A172 (cell line): ENCODE measurements at regions not wholly inside any gene's neighbourhood (a gene's known extent, or its start where the extent isn't known, plus 50 kb on each side); places are given as distances from the start of the nearest gene placed in this dataset.
A peak's percentile ranks its signal among the peaks of the same experiment; 100 is the strongest.

Source experiments
- DNase-seq: peaks from one replicate; pipeline ENCODE4 v3.0.0-alpha.2; 2015; ENCODE audit warnings: low spot score

DNA sequence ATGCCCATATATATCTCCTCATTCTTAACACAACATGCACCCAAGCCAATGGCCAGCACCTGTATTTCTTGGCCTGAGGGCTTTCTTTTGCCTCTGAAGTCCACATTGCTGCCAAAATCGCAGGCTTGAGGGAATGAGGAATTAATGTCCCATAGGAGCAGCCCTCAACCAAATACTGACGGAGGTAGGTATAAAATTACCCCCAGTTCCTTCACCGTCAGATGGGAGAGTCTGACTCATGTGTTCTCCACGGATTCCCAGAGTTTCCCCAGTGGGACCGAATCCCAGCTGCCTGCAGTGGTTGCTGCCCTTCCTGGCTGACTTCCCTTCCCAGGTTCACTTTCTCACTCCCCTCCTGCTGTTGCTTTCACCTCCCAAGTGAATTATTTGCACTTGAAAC is 602.2 kb upstream of the NOX3 start:
- DNase-seq = no peak

- DNase-seq = no peak
Measured at GRCh38 chr6:156056085-156056484, 600.4 kb upstream of the NOX3 start.

GRCh38 chr6:156053626-156054025 is 598.0 kb upstream of the NOX3 start:
- DNase-seq = no peak

DNA sequence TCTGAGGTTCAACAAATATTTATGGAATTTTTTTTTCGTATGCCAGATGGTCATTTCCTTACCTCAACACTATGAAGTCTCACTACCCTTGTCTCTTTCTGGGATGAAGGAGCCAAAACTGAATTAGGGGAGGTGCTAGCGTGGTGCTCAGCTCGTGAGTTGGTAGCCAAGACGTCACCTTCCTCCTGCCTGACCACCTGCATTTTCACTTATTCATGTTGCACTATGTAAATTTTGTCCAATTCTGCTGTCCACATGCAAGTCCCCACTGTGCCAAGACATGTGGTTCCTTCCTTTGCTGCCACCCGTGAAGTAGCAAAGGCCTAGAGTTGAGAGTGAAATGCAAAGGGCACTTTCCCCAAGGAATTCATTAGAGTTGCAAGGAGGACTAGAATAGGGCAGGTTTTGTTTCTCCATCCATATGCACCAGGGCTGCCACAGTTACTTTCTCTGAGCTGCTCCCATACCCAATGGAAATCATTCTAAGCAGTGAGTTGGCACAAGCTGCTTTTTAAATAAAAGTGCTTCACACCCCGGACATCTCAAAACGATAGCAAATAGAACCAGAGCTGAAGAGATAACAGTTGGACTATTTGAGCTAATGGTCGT is 591.3 kb upstream of the NOX3 start:
- no peak for DNase-seq

DNA sequence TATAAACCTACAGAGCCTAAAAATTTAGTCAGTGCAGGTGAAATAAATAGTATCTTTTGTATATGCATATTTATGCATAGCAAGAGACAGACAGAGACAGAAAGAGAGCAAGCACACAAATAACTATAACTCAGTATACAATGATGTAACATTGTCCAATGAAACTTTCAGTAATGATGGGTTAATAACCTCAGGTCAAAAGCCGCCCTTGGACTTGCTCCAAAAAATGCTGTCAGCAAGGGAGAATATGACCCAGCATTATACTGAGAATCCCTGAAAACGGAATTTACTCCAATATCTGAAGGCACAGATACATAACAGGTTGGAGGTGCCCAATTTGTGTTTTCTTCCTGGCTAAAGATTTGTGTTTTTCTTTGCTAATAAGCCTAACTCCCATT is 590.6 kb upstream of the NOX3 start:
- no peak for DNase-seq

- DNase-seq = no peak
Measured at GRCh38 chr6:156045401-156046267, 590.0 kb upstream of the NOX3 start.

- no peak for DNase-seq
Measured at GRCh38 chr6:156033598-156033997, 578.0 kb upstream of the NOX3 start.

DNA sequence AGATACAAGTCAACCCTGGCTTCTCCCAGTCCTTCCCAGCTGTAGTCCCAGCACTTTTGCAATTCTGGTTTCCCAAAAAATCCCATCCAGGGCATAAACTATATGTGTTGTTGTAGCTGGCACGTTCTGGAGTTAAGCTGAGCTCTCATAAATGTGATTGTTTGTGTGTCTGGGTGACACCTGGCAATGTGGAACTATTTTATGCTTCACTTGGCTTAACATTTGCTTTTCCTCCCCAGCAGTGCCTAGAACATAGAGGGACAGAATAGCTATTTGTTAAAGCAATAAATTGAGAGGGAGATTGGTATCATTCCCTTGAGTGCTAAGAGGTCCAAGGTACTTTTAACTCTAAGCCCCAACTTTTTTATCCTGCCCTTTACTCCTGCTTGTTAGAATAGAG is 575.9 kb upstream of the NOX3 start:
- no peak for DNase-seq

GRCh38 chr6:156030053-156030452 is 574.4 kb upstream of the NOX3 start:
- no peak for DNase-seq

DNA sequence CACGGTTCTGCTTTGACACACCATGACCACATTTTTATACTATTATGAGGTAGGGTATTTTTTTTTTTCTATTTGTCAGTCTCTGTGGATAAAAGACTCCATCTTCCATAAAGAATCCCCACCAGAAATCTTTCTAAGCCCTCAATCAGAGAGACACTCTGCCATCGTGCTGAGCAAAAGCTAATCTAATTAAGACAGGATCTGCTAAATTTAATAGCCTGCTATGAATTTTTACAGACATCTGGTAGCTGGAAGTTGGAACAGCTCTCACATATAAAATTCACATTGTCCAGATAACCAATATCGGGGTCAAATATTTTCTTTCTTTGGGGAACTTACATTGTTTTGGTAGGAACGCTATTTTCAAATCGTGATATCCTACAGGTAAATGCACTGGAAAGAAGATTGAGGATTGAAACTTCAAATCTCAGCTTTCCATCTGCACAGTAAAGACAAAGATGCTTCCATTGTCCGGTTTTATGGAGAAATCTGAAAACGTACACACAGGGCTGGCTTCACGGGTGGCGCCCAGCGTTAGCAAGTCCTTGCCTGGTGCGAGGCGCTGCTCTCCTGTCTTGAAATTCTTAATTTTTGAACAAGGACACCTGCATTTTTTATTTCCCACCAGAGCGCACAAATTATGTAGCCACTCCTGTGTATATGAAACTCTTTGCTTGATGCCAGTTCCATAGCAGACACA is 573.8 kb upstream of the NOX3 start:
- DNase-seq = no peak

DNA sequence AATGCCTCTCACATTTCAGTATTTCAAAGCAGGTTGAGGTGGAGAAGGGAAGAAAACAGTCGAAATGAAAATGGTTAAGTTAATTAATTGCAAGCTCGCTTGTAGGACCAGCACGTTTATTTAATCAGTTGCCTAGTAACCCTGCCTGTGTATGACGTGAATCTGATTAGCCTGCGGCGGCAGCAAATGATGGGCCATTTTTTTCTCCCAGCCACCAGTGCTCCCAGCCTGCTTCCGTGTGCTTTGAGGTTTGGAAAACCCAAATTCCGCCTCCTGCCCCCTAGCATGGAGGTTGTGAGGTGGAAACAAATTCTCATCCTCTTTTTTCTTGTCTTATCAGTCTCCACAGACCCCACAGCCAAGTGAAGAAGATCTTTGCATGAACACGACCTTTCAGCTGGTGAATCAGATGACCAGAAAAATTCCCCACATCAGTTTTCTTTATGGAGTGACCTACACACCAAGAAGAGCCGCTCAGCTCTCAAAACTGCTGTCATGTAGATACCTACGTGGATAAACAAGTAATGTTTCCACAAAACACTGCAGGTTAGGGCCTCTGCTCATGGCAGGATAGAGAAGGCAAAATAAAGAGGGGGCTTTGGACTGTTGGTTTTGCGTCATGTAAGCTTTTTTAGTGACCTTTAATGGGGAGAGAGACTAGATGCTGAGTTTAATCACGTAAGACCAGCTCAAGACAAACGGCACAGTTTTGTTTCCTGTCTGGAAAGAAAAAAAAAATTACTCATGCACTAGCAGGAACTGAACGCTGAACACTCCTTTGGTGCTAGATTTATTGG is 572.9 kb upstream of the NOX3 start:
- DNase-seq = peak; percentile 42

DNA sequence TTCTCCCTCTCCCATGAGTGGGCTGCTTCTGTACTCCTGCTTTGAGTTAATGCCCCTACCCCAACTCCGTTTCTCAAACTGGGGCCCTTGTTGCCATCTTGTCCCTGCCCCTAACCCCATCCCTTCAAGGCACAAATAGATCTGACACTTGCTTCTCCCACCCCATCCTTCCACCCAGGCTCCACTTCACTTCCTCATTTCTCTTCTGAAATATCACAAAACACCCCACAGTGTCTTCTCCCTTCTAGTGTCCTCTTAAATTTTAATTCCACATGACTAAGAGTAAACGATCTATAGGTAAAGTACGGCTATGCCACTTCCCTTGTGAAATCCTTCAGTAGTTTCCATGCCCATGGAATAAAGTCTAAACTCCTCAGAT is 571.6 kb upstream of the NOX3 start:
- DNase-seq = no peak

DNA sequence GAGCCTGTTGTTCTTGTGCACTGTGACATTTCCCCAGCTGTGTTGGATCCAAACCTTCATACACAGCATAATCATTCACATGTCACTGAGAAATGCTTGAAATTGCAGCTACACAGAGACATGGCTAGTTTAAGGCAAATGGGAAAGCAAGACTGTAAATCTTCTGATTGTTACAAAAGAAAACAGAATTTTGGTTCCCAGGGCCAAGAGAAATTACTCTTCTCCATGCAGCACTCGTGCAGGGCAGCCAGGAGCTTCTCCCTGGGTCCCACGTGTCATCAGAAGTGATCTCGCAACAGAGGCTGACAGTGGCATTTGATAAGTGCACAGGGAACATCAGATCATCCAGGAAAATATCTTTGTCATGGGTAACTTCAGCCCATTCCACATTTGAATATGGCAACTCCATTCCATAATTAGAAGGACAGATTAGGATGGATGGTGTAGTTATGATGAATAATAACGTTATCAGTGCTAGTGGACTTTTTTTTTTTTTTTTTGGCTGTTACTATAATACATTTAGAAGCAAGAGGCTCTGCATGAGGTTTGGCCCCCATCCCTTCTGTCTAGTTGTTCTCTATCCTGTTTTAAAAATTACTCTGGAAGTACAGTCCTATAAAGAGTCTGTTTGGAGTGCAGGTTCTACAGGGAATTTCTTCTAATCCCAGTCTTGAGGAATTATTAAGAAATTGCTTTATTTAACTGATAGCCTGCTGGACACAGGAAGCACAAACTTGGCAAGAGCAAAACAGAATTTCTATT is 571.0 kb upstream of the NOX3 start:
- no peak for DNase-seq

DNA sequence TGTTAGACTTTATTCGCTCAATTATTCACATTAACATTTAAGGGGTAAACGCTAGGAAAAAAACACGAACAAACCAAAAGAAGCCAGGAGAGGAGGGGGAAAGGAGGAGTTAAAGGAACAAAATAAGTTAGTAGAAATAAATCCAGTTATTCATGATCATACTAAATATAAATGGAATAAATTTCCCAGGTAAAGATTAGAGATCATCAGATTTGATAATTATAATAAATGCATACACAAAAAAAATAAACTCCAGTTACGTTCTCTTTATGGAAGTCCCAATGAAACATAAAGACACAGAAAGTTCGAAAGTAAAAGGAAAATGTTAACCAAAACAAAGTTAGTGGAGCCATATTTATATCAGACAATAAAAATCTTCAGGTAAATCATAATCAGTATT is 568.7 kb upstream of the NOX3 start:
- DNase-seq = no peak

DNA sequence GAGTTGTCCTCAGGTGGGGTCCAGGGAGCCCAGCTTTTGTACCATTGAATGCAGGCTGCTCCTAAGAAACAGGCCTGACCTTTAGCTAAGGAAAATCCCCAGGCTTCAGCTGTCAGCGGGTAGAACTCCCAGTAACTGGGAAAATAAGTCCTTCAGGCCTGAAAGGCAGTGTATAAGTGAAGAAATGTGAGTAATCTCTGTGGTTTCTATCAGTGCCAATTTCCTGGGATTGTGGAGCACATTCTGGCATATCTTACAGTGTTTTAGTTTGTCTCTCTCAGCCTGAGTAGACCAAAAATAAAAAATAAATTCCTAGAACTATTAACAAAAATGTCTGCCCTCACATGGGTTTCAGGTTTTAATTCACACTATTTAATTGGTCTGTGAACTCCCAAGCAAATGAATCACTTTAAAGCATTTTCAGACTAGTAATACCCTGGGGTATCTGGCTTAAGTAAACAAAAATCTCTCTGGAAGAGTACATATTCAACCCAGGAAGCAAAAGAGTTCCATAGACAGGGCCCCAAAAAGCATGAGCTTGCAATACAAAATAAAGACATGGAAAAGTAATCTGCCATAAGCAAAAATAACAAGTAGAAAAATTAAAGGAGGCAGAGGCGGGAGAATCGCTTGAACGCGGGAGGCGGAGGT is 566.2 kb upstream of the NOX3 start:
- peak; percentile 79 for DNase-seq

DNA sequence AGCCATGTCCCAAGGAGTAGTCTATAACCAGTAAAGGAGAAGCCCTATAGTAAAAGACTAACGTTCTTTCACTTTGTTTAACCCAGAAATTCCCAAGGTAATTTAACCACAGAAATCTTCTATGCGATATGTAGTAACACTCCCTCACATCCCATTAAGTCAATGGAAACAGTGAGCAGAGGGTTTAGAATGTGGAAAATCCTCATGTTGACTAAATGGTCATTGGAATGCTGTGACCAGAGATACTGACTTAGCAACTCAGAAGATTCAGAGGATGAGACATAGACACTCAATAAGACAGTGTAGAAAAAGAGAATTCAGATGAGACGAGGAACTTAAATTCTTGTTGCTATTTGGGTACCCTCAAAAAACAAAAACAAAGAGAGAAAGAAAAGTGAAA is 562.2 kb upstream of the NOX3 start:
- peak; percentile 8 for DNase-seq

DNA sequence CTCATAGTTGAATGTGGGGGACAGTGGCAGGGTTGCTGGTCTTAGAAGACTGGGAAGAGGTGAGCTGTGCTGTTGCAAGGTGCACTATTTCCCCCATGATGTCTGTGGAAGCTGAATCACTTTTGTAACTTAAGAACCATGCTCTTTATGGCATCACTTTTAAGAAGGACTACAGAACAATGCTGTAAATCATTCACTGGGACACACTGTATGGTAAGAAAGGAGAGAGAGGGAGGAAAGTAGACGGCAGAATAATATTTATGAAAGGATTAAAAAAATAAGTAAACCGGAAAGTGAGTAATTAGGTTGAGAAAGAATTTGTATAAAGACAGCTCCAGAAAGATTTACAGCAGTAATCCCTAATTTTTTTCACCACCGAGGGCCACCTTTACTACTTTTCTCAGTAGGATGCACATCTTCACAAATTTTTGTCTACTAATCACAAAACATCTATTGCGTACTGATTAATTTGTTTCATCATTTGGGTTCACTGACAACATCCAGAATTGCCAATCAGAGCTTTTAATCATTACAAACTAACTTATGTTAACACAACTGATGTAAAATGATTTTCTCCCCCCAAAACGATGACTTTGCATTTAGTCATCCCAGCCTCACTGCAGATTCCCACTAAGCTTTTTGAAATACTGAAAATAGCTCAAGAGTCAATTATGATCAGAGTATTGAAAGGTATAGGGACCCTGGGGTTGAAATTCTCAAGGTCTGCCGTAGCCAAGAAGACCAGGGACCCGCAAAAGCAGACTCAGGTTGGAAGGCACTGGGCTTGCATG is 560.7 kb upstream of the NOX3 start:
- DNase-seq = peak; percentile 51

- no peak for DNase-seq
Measured at GRCh38 chr6:156013155-156013554, 557.5 kb upstream of the NOX3 start.

DNA sequence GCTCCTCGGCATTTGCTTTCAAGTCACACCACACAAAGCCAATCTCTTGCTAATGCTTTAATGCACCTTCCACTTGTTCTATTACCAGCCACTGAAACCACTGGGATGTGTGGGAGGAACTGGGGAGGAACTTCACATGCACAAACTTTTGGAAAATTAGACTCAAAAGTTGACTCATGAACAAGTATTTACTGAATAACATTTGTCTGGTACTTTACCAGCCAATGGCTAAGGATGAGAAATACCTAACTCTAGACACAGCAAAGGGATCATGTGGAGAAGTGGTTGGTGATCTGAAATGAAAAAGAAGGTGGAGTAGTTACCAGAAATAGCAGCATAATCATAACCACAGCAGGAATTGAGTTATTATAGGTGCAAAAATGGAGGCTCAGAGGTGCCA is 554.0 kb upstream of the NOX3 start:
- DNase-seq = no peak

DNA sequence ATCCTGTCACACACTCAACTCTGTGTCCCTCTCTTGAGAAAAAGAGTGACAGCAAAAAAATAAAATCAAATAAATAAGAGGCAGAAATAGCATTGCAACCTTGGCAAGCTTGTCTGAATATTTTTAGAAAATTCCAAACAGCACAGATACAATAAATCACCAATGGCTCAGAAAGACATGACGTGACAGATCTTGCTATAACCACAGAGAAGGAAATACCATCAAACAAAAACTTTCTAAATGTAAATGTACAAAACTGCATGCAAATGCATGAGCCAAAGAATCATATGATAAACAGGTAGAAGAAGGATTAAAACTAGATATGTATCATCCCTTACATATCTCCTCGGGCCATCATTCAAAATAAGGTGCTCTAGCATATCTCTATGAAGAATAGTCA is 549.2 kb upstream of the NOX3 start:
- DNase-seq = no peak
